HCT116 (cell line): ENCODE measurements at regions not wholly inside any gene's neighbourhood (a gene's known extent, or its start where the extent isn't known, plus 50 kb on each side); places are given as distances from the start of the nearest gene placed in this dataset.

Source experiments
- ATAC-seq: fragments of 200-7000 bp; cut with Tn5 transposase; 2 replicates; pipeline ENCODE4 v1.9.1; 2020; ENCODE audit warnings: mild to moderate bottlenecking, moderate library complexity
- BruUV-seq: library from RNA; stranded (reverse); fragments of 400-500 nt; replicated peaks from 2 replicates; lab custom pipeline; 2021; lab: Mats Ljungman, UMichigan
- CTCF ChIA-PET: fragments of 300-600 bp; sonication (Branson Sonifier 250); formaldehyde crosslinking; loops from one replicate; lab custom pipeline; 2021; ENCODE audit warnings: antibody characterized with exemption; lab: Charles Lee
- POLR2A ChIA-PET: fragments of 300-600, 350-600 bp; sonication (Branson Sonifier 250); formaldehyde crosslinking; loops from one replicate; lab custom pipeline; 2021; ENCODE audit warnings: antibody characterized with exemption; lab: Charles Lee
- RAD21 ChIA-PET, 2 experiments: fragments of 300-600 bp; sonication (Branson Sonifier 250); formaldehyde crosslinking; loops; one replicate each; lab custom pipeline; 2023; ENCODE audit warnings: low total read pairs in 2 of 2; ENCODE audit not compliant: uncharacterized antibody in 2 of 2, unreplicated experiment in 2 of 2, low non-redundant PET in 1 of 2; lab: Charles Lee
- DNase-seq: peaks from one replicate; pipeline ENCODE4 v3.0.0-alpha.2; 2010; ENCODE audit warnings: low read depth, low spot score
- H2AFZ ChIP-seq: fragments of 200-600 bp; shearing (Covaris generic), sonication (generic); 2 replicates; pipeline ENCODE4 v1.6.1; 2017; ENCODE audit warnings: low read depth, mixed run types, mixed read lengths, antibody characterized with exemption, low read length; ENCODE audit not compliant: poor library complexity, severe bottlenecking
- H3K27ac ChIP-seq: 2 replicates; pipeline ENCODE4 v1.5.1; 2012; ENCODE audit warnings: low read depth, low read length
- H3K27me3 ChIP-seq: fragments of 200-600 bp; sonication (generic); 2 replicates; pipeline ENCODE4 v1.6.1; 2016; ENCODE audit warnings: mixed run types, low read length, mixed read lengths; ENCODE audit not compliant: insufficient read depth
- H3K36me3 ChIP-seq, 2 experiments: fragments of 200-500 bp in 1 of 2; fragments of 200-600 bp in 1 of 2; sonication (Bioruptor generic) in 1 of 2; sonication (generic) in 1 of 2; 2 replicates each; pipeline versions ENCODE4 v1.5.1 to v1.6.1; 2014 to 2016; ENCODE audit warnings: low read length in 2 of 2, inconsistent platforms in 1 of 2, mixed read lengths in 1 of 2, mixed run types in 1 of 2; ENCODE audit not compliant: insufficient read depth in 2 of 2, control insufficient read depth in 1 of 2
- H3K4me1 ChIP-seq, 2 experiments: fragments of 200-600 bp in 1 of 2; sonication (generic) in 1 of 2; 2 replicates each; pipeline versions ENCODE4 v1.5.1 to v1.6.1; 2012 to 2017; ENCODE audit warnings: low read length in 2 of 2, inconsistent platforms in 1 of 2, mild to moderate bottlenecking in 1 of 2, mixed read lengths in 1 of 2, mixed run types in 1 of 2, moderate library complexity in 1 of 2; ENCODE audit not compliant: insufficient read depth in 2 of 2, control insufficient read depth in 1 of 2
- H3K4me2 ChIP-seq: fragments of 200-600 bp; sonication (generic); 2 replicates; pipeline ENCODE4 v1.6.1; 2017; ENCODE audit warnings: mixed run types, low read length, mixed read lengths
- H3K4me3 ChIP-seq, 2 experiments: fragments of 200-600 bp in 1 of 2; sonication (generic) in 1 of 2; replicated peaks in 1 of 2; 2 replicates each; pipeline ENCODE4 v1.5.1; 2011 to 2016; ENCODE audit warnings: low read length in 2 of 2, control low read depth in 1 of 2, low read depth in 1 of 2, mild to moderate bottlenecking in 1 of 2, mixed read lengths in 1 of 2, mixed run types in 1 of 2
- H3K79me2 ChIP-seq: fragments of 200-600 bp; sonication (generic); 2 replicates; pipeline ENCODE4 v1.6.1; 2017; ENCODE audit warnings: mild to moderate bottlenecking, mixed run types, low read length, moderate library complexity, mixed read lengths; ENCODE audit not compliant: insufficient read depth
- H3K9ac ChIP-seq: fragments of 200-600 bp; sonication (generic); 2 replicates; pipeline ENCODE4 v1.6.1; 2016; ENCODE audit warnings: low read length, mixed read lengths
- H3K9me2 ChIP-seq: fragments of 200-600 bp; sonication (generic), shearing (Covaris generic); 2 replicates; pipeline ENCODE4 v1.6.1; 2017; ENCODE audit warnings: mixed run types, mild to moderate bottlenecking, moderate library complexity; ENCODE audit not compliant: insufficient read depth
- H3K9me3 ChIP-seq, 2 experiments: fragments of 200-500 bp in 1 of 2; fragments of 200-600 bp in 1 of 2; sonication (Bioruptor generic) in 1 of 2; sonication (generic) in 1 of 2; 2 replicates each; pipeline ENCODE4 v1.6.1; 2014 to 2017; ENCODE audit warnings: low read length in 2 of 2, mixed read lengths in 2 of 2, inconsistent platforms in 1 of 2, low read depth in 1 of 2, mild to moderate bottlenecking in 1 of 2, mixed run types in 1 of 2, moderate library complexity in 1 of 2; ENCODE audit not compliant: control insufficient read depth in 1 of 2, insufficient read depth in 1 of 2
- H4K20me1 ChIP-seq: fragments of 200-600 bp; sonication (generic), shearing (Covaris generic); 2 replicates; pipeline ENCODE4 v1.6.1; 2017; ENCODE audit warnings: mixed run types, mild to moderate bottlenecking, moderate library complexity; ENCODE audit not compliant: insufficient read depth
- ELF1 ChIP-seq: IDR thresholded peaks from 2 replicates; pipeline ENCODE4 v1.6.1; 2012; ENCODE audit warnings: low read depth, borderline replicate concordance
- POLR2A ChIP-seq: IDR thresholded peaks from 2 replicates; pipeline ENCODE4 v1.7.0; 2011; ENCODE audit warnings: borderline replicate concordance; ENCODE audit not compliant: insufficient read depth, insufficient read length; ENCODE audit errors: extremely low read depth
- POLR2AphosphoS5 ChIP-seq: IDR thresholded peaks from 2 replicates; pipeline ENCODE4 v1.6.1; 2011; ENCODE audit warnings: mild to moderate bottlenecking, low read depth, low read length, moderate library complexity
- YY1 ChIP-seq: IDR thresholded peaks from 2 replicates; pipeline ENCODE4 v1.6.1; 2011; ENCODE audit warnings: low read length, low read depth, moderate library complexity, mild to moderate bottlenecking; ENCODE audit not compliant: insufficient replicate concordance; ENCODE audit errors: extremely low read depth
- intact Hi-C: fragments of 100-400 bp; cut with micrococcal nuclease; formaldehyde crosslinking; loops from 2 replicates; pipeline ENCODE4 v1.10.0; 2022
- TF ChIP-seq, protein P1 (sequence below): IDR thresholded peaks from 2 replicates; pipeline ENCODE4 v1.6.1; 2012; ENCODE audit warnings: low read depth

DNA sequence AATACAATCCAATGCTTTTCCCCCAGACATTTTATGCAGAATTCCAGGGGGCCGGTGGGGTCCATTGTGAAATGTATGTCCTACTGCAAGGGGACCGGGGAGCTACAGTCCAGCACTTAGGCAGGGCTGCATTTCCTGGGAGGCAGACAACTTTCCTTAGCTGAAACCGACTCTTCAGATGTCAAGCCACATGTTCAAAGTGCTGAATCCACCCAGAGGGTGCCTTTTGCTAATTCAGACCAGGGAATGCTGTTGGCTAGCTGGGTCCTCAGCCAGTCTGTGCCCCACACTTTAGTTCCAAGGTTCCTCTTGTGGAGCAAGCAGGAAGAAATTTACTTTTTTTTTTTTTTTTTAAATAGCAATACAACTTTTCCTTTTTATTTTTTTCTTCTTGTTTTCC is 219.5 kb upstream of the LRTM1 start (continued):
- TF ChIP-seq, protein P1, sequence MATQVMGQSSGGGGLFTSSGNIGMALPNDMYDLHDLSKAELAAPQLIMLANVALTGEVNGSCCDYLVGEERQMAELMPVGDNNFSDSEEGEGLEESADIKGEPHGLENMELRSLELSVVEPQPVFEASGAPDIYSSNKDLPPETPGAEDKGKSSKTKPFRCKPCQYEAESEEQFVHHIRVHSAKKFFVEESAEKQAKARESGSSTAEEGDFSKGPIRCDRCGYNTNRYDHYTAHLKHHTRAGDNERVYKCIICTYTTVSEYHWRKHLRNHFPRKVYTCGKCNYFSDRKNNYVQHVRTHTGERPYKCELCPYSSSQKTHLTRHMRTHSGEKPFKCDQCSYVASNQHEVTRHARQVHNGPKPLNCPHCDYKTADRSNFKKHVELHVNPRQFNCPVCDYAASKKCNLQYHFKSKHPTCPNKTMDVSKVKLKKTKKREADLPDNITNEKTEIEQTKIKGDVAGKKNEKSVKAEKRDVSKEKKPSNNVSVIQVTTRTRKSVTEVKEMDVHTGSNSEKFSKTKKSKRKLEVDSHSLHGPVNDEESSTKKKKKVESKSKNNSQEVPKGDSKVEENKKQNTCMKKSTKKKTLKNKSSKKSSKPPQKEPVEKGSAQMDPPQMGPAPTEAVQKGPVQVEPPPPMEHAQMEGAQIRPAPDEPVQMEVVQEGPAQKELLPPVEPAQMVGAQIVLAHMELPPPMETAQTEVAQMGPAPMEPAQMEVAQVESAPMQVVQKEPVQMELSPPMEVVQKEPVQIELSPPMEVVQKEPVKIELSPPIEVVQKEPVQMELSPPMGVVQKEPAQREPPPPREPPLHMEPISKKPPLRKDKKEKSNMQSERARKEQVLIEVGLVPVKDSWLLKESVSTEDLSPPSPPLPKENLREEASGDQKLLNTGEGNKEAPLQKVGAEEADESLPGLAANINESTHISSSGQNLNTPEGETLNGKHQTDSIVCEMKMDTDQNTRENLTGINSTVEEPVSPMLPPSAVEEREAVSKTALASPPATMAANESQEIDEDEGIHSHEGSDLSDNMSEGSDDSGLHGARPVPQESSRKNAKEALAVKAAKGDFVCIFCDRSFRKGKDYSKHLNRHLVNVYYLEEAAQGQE = no peak
- no peak for TF ChIP-seq ELF1

DNA sequence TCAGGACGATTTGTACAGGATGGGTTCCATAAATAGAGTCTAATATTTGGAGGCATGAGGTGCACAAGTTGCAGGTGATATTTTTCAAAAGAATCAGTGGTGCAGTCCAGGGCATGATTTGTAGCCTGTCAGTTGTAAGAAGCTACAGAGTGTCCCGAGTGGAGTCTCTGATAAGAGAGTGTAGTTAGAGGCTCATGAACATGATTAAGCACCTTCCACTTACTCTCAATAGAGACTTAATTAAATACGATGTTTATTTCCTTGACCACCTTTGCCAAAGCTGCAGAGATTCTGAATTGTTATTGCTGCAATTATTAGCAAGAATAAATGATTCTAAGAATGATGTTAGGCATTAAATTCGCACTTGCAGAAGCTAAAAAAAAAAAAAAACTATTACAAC is 218.4 kb upstream of the LRTM1 start:
- H3K4me1 ChIP-seq = no peaks in the 10 kb centered on the region
- intact Hi-C loops = no loop called here
- no TSS peak for BruUV-seq

More for the DNA sequence above, 218.4 kb upstream of the LRTM1 start:
- Histone ChIP-seq H3K9me2 (no peaks in the 10 kb centered on the region), H3K36me3 (no peaks in the 10 kb centered on the region), H3K9me3 (peaks cover 3 to 13% of the 10 kb centered on the region in 2 experiments; a peak in 2 of 4 replicates), H3K4me2 (no peak overlapping the region), H3K79me2 (no peaks in the 10 kb centered on the region), H3K9ac (no peak overlapping the region), H3K4me3 (no peak overlapping the region), H4K20me1 (no peaks in the 10 kb centered on the region), H3K27ac (no peak overlapping the region), H3K27me3 (no peaks in the 10 kb centered on the region), H2AFZ (no peak overlapping the region)
- ATAC-seq (no peak), DNase-seq (no peak)
- ChIA-PET RAD21 (no interaction called here), POLR2A (no interaction called here), CTCF (no interaction called here)
- TF ChIP-seq POLR2A (no peak), POLR2AphosphoS5 (no peak), YY1 (no peak)
